Right ventricle myocardium superior (tissue), 1 donor: ENCODE measurements at regions not wholly inside any gene's neighbourhood (a gene's known extent, or its start where the extent isn't known, plus 50 kb on each side); places are given as distances from the start of the nearest gene placed in this dataset.

Experiments used
- ATAC-seq: fragments of 200-7000 bp; cut with Tn5 transposase; one replicate; pipeline ENCODE4 v1.9.1; 2020; ENCODE audit warnings: mild to moderate bottlenecking; ENCODE audit not compliant: poor library complexity
- DNase-seq: peaks from one replicate; pipeline ENCODE4 v3.0.0-alpha.2; 2020
- intact Hi-C: fragments of 100-400 bp; cut with DNase I; formaldehyde crosslinking; loops from one replicate; pipeline ENCODE4 v1.11.2; 2022
- donor health status: DM: no; HTN: yes; CAD: no; lungs with severe emphysema.

- intact Hi-C loops, result no loop called here
- DNase-seq (no peak), ATAC-seq (no peak)
These were observed 378.8 kb downstream of the BCOR start for GRCh38 chrX:39718981-39719380.

- DNase-seq, result no peak
- intact Hi-C loops, result no loop called here
- ATAC-seq, result no peak
These were observed 376.8 kb downstream of the BCOR start for GRCh38 chrX:39720945-39721344.

- peak; percentile 69 for ATAC-seq
- intact Hi-C loops, result no loop called here
These were observed 376.0 kb downstream of the BCOR start for GRCh38 chrX:39721566-39722279.

GRCh38 chrX:39724544-39724943 lies 373.2 kb downstream of the BCOR start:
- ATAC-seq (no peak), DNase-seq (no peak)
- intact Hi-C loops, result no loop called here

More at GRCh38 chrX:39721566-39722279, 376.0 kb downstream of the BCOR start:
- no peak for DNase-seq

GRCh38 chrX:39725114-39725513 lies 372.6 kb downstream of the BCOR start:
- ATAC-seq (no peak), DNase-seq (no peak)
- intact Hi-C loops, result no loop called here

GRCh38 chrX:39725928-39726619 lies 371.7 kb downstream of the BCOR start:
- DNase-seq, result no peak
- ATAC-seq, result peak; percentile 66
- intact Hi-C loops, result no loop called here

GRCh38 chrX:39726771-39727170 lies 371.0 kb downstream of the BCOR start:
- intact Hi-C loops, result no loop called here
- ATAC-seq, result peak; percentile 59
- DNase-seq, result peak; percentile 51

- no peak for ATAC-seq
- no peak for DNase-seq
These were observed 369.7 kb downstream of the BCOR start for GRCh38 chrX:39728025-39728424.

GRCh38 chrX:39728852-39729598 lies 368.7 kb downstream of the BCOR start:
- ATAC-seq (no peak), DNase-seq (no peak)
- intact Hi-C loops, result no loop called here

More at GRCh38 chrX:39728025-39728424, 369.7 kb downstream of the BCOR start:
- intact Hi-C loops, result no loop called here

- intact Hi-C loops, result loop anchor here (10.0 kb wide), 4 partner anchors 85 to 535 kb away; partner anchors contain the start of gene BCOR
- DNase-seq (no peak), ATAC-seq (no peak)
These were observed 367.6 kb downstream of the BCOR start for GRCh38 chrX:39729981-39730661.

- ATAC-seq (peak; percentile 86), DNase-seq (peak; percentile 73)
These were observed 367.0 kb downstream of the BCOR start for GRCh38 chrX:39730662-39731329.

GRCh38 chrX:39731330-39731667 lies 366.5 kb downstream of the BCOR start:
- ATAC-seq, result no peak
- DNase-seq, result no peak
- intact Hi-C loops, result loop anchor here (10.0 kb wide), 4 partner anchors 84 to 534 kb away; partner anchors contain the start of gene BCOR

More at GRCh38 chrX:39730662-39731329, 367.0 kb downstream of the BCOR start:
- intact Hi-C loops, result loop anchor here (10.0 kb wide), 4 partner anchors 84 to 534 kb away; partner anchors contain the start of gene BCOR

- peak; percentile 60 for DNase-seq
- peak; percentile 18 for ATAC-seq
- intact Hi-C loops, result loop anchor here (10.0 kb wide), 4 partner anchors 83 to 533 kb away; partner anchors contain the start of gene BCOR
These were observed 366.0 kb downstream of the BCOR start for GRCh38 chrX:39731735-39732134.

- intact Hi-C loops, result loop anchor here (10.0 kb wide), 4 partner anchors 81 to 531 kb away; partner anchors contain the start of gene BCOR
- ATAC-seq, result no peak
- no peak for DNase-seq
These were observed 364.0 kb downstream of the BCOR start for GRCh38 chrX:39733745-39734144.

GRCh38 chrX:39734174-39734776 lies 363.5 kb downstream of the BCOR start:
- ATAC-seq (no peak), DNase-seq (no peak)
- intact Hi-C loops, result loop anchor here (10.0 kb wide), 4 partner anchors 81 to 531 kb away; partner anchors contain the start of gene BCOR

GRCh38 chrX:39736216-39737211 lies 361.2 kb downstream of the BCOR start:
- DNase-seq (peak; percentile 92), ATAC-seq (peak; percentile 96)
- intact Hi-C loops, result loop anchor here (10.0 kb wide), 4 partner anchors 78 to 528 kb away; partner anchors contain the start of gene BCOR
